ENCODE measurements at regions not wholly inside any gene's neighbourhood (a gene's known extent, or its start where the extent isn't known, plus 50 kb on each side); places are given as distances from the start of the nearest gene placed in this dataset.
"Not testable (repeated sequence)": the region's sequence is repeated elsewhere in the genome, so short reads cannot be mapped to it uniquely, and the experiment has no call there.

DNA sequence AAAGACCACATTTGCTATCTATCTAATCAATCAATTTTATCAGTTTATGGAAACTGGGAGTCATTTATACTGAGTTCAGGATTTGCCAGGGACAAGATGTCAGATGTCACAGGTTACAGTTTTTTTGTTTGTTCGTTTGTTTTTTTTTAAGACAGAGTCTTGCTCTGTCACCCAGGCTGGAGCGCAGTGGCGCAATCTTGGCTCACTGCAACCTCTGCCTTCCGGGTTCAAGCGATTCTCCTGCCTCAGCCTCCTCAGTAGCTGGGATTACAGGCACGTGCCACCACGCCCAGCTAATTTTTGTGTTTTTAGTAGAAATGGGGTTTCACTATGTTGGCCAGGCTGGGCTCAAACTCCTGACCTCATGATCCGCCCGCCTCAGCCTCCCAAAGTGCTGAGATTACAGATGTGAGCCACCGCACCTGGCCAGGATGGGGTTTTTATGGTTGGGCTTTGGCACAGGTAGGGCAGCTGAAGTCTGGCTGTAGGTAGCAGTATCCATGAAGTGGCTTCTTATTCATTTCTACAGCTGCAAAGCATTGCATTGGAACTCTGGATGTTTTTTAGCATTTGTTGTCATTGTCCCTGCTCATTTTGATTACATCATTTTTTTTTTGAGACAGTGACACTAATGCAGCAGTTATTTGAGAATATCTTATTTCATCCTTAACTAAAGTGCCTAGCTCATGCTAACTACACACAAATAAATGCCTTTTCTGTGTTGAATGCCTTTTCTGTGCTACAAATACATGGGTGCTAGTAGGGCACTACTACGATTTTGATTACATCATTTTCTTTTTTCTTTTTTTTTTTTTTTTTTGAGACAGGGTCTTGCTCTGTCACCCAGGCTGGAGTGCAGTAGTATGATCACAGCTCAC lies 96.2 kb downstream of the HAUS1 start:
- H3K9ac ChIP-seq (replicated peaks in 1 of 4; ENCODE audit: extremely low read depth in 1 of 4, low read depth in 3 of 4, low read length in 3 of 4); H3K9me3 ChIP-seq (ENCODE audit: insufficient read depth in 2 of 2, low read depth in 1 of 2, low read length in 1 of 2); H2BK5ac ChIP-seq (ENCODE audit: low read depth, low read length); H3K27me3 ChIP-seq (replicated peaks in 1 of 4; ENCODE audit: control insufficient read depth in 3 of 4, extremely low read depth in 1 of 4, insufficient read depth in 3 of 4, low read length in 3 of 4); H4K8ac ChIP-seq (ENCODE audit: extremely low read depth, insufficient read depth, low read length); H3K4me3 ChIP-seq (ENCODE audit: extremely low read depth in 1 of 4, insufficient read depth in 2 of 4, low read depth in 3 of 4, low read length in 4 of 4); H3K4me1 ChIP-seq (replicated peaks in 1 of 4; ENCODE audit: control insufficient read depth in 3 of 4, insufficient read depth in 4 of 4, low read length in 3 of 4); DNase-seq (ENCODE audit: low read depth in 1 of 2, low spot score in 2 of 2); H3K36me3 ChIP-seq (ENCODE audit: control insufficient read depth in 2 of 4, insufficient read depth in 4 of 4, low read length in 3 of 4); H2BK120ac ChIP-seq (replicated peaks; ENCODE audit: low read depth, low read length); H2BK20ac ChIP-seq (ENCODE audit: low read length); H4K91ac ChIP-seq (replicated peaks; ENCODE audit: insufficient read length, low read length); H4K5ac ChIP-seq (ENCODE audit: insufficient read length, low read depth, low read length); H3K23me2 ChIP-seq (ENCODE audit: low read depth, low read length); H2BK15ac ChIP-seq (ENCODE audit: low read length); H3K4ac ChIP-seq (replicated peaks; ENCODE audit: insufficient read length, low read depth, low read length); FAIRE-seq; H3K56ac ChIP-seq (replicated peaks; ENCODE audit: insufficient read length, low read depth, low read length); H2AK5ac ChIP-seq (ENCODE audit: low read depth, low read length); H3K14ac ChIP-seq (ENCODE audit: insufficient read length); H3K4me2 ChIP-seq (ENCODE audit: insufficient read depth in 1 of 2, low read depth in 2 of 2, low read length in 2 of 2); H2BK12ac ChIP-seq (ENCODE audit: low read depth, low read length); H4K20me1 ChIP-seq (replicated peaks in 1 of 2; ENCODE audit: control insufficient read depth in 1 of 2, insufficient read depth in 2 of 2, low read length in 2 of 2); H3K18ac ChIP-seq (ENCODE audit: extremely low read depth, low read length); H3K27ac ChIP-seq (ENCODE audit: low read depth, low read length); H3K79me1 ChIP-seq (ENCODE audit: low read depth, low read length); H3K23ac ChIP-seq (ENCODE audit: insufficient read length); H2AFZ ChIP-seq (ENCODE audit: low read length): not testable (repeated sequence)
- ChIA-PET POLR2A (ENCODE audit: partially characterized antibody) (interaction anchor here (0.6 to 1.1 kb wide), 2 partner anchors 15 to 1920 kb away, joined by 4 read pairs; no protein-coding TSS in a partner anchor), CTCF (ENCODE audit: partially characterized antibody) (interaction anchor here (0.7 to 5.3 kb wide), 7 partner anchors 10 to 82 kb away, joined by 3 to 25 read pairs (median 3); a partner anchor contains a TSS)
- 95% methylated on average over 11 of the region's 11 CpGs; no CpG with 5 or more reads in 1 of the 2 experiments for WGBS, 2 experiments (ENCODE audit: extremely low coverage in 1 of 2, insufficient coverage in 1 of 2, insufficient read length in 1 of 2, insufficient replicate concordance in 2 of 2, low coverage in 1 of 2, low lambda C conversion rate in 2 of 2, missing lambda C conversion rate in 1 of 2)
- H3K79me2 ChIP-seq (ENCODE audit: control insufficient read depth in 1 of 2, insufficient read depth in 2 of 2, low read length in 2 of 2) = peaks cover 0 to 59% of the 10 kb centered on the region in 2 experiments; a peak in 2 of 4 replicates

Measured in H1 (cell line).